Fibroblast of mammary gland (primary cell): ENCODE measurements at regions not wholly inside any gene's neighbourhood (a gene's known extent, or its start where the extent isn't known, plus 50 kb on each side); places are given as distances from the start of the nearest gene placed in this dataset.

Experiments used
- DNase-seq: peaks from one replicate; pipeline ENCODE4 v3.0.0-alpha.2; 2010; ENCODE audit warnings: low read depth
- H3K4me3 ChIP-seq: 2 replicates; pipeline ENCODE4 v1.5.1; 2011; ENCODE audit warnings: low read depth, mild to moderate bottlenecking, low read length, moderate library complexity; ENCODE audit not compliant: control insufficient read depth
- CTCF ChIP-seq: conservative IDR thresholded peaks from 2 replicates; pipeline ENCODE4 v1.5.1; 2011; ENCODE audit warnings: low read depth, low read length, inconsistent platforms; ENCODE audit not compliant: control insufficient read depth, insufficient read depth

DNA sequence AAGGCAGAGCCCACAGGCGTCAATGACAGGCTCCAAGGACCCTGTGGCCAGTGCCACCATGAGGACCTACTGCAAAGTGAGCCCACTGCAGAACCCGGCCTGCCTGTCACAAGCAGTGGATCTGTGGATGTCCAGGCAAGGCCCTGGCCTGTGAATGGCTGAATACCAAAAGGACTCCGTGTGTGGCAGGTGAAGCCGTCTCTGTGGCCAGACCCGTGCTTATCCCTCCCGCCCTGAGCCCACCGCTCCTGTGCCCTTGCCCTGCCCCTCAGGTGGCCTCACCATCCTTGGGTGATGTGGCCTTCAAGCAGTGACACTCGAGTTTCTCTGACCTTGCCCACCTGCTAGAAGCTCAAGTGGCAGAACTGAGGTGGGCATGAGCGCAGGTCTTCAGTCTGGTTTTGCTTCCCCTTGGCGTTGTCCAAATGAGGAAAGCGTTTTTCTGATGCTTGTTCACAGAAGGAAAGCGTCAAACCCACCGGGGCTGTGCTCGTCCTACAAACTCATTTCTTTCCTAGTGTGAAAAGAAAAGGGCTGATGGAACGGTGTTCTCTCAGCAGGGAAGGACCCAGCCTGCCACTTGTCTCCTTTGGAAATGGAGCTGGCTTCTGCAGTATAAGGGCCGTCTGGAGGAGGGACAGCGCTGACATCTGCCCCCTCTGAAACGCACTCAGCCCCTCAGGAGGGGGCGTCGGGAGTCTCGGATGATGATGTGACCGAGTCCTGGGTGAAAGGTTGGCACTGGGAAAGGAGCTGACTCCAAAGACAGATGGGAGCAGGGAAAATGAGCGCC lies 377.7 kb upstream of the IRX4 start:
- no peak for TF ChIP-seq CTCF
- no peak overlapping the region for H3K4me3 ChIP-seq
- no peak for DNase-seq

DNA sequence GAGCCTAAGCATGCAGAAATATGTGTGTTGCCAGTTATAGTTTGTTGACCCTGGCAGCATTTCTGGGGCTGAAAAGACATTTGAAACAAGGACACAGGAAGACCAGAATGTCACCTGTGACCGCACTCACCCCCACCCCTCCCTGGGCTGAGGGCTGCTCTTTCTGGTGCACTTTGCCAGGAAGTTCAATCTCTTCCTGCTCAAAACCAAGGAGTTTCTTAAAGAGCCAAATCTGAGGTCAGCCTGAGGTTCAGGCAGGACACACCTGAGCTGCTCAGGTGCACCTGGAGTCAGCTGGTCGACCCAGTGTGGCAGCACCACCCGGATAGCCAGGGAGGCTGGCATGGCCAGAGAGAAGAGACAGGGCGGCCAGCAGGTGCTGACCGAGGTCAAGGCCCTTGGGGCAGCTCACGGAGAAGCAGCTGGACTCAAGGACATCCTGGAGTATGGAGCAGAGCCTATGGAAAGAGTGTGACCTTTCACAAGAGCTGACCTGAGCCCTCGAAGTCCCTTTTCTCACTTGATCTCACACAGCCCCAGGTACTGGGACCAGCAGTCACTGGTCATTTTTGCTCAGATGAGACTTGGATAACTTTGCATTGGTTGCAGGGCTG lies 376.9 kb upstream of the IRX4 start:
- no peak for TF ChIP-seq CTCF
- DNase-seq: no peak

GRCh38 chr5:2258861-2259260 lies 376.1 kb upstream of the IRX4 start:
- H3K4me3 ChIP-seq: no peak overlapping the region
- no peak for TF ChIP-seq CTCF
- no peak for DNase-seq

More for the DNA sequence above, 376.9 kb upstream of the IRX4 start:
- H3K4me3 ChIP-seq: no peak overlapping the region

- no peak for TF ChIP-seq CTCF
- DNase-seq: no peak
- H3K4me3 ChIP-seq: no peak overlapping the region
Measured at GRCh38 chr5:2257326-2258244, 374.9 kb upstream of the IRX4 start.

- no peak for TF ChIP-seq CTCF
- no peak overlapping the region for H3K4me3 ChIP-seq
- no peak for DNase-seq
Measured at GRCh38 chr5:2256691-2257280, 374.1 kb upstream of the IRX4 start.
